HCT116 (cell line): ENCODE measurements at regions not wholly inside any gene's neighbourhood (a gene's known extent, or its start where the extent isn't known, plus 50 kb on each side); places are given as distances from the start of the nearest gene placed in this dataset.
A peak's percentile ranks its signal among the peaks of the same experiment; 100 is the strongest.

Source experiments
- ATAC-seq: fragments of 200-7000 bp; cut with Tn5 transposase; 2 replicates; pipeline ENCODE4 v1.9.1; 2020; ENCODE audit warnings: mild to moderate bottlenecking, moderate library complexity
- BruUV-seq: library from RNA; stranded (reverse); fragments of 400-500 nt; replicated peaks from 2 replicates; lab custom pipeline; 2021; lab: Mats Ljungman, UMichigan
- CTCF ChIA-PET: fragments of 300-600 bp; sonication (Branson Sonifier 250); formaldehyde crosslinking; loops from one replicate; lab custom pipeline; 2021; ENCODE audit warnings: antibody characterized with exemption; lab: Charles Lee
- POLR2A ChIA-PET: fragments of 300-600, 350-600 bp; sonication (Branson Sonifier 250); formaldehyde crosslinking; loops from one replicate; lab custom pipeline; 2021; ENCODE audit warnings: antibody characterized with exemption; lab: Charles Lee
- RAD21 ChIA-PET, 2 experiments: fragments of 300-600 bp; sonication (Branson Sonifier 250); formaldehyde crosslinking; loops; one replicate each; lab custom pipeline; 2023; ENCODE audit warnings: low total read pairs in 2 of 2; ENCODE audit not compliant: uncharacterized antibody in 2 of 2, unreplicated experiment in 2 of 2, low non-redundant PET in 1 of 2; lab: Charles Lee
- DNase-seq: peaks from one replicate; pipeline ENCODE4 v3.0.0-alpha.2; 2010; ENCODE audit warnings: low read depth, low spot score
- H2AFZ ChIP-seq: fragments of 200-600 bp; shearing (Covaris generic), sonication (generic); 2 replicates; pipeline ENCODE4 v1.6.1; 2017; ENCODE audit warnings: low read depth, mixed run types, mixed read lengths, antibody characterized with exemption, low read length; ENCODE audit not compliant: poor library complexity, severe bottlenecking
- H3K27ac ChIP-seq: 2 replicates; pipeline ENCODE4 v1.5.1; 2012; ENCODE audit warnings: low read depth, low read length
- H3K27me3 ChIP-seq: fragments of 200-600 bp; sonication (generic); 2 replicates; pipeline ENCODE4 v1.6.1; 2016; ENCODE audit warnings: mixed run types, low read length, mixed read lengths; ENCODE audit not compliant: insufficient read depth
- H3K36me3 ChIP-seq, 2 experiments: fragments of 200-500 bp in 1 of 2; fragments of 200-600 bp in 1 of 2; sonication (Bioruptor generic) in 1 of 2; sonication (generic) in 1 of 2; 2 replicates each; pipeline versions ENCODE4 v1.5.1 to v1.6.1; 2014 to 2016; ENCODE audit warnings: low read length in 2 of 2, inconsistent platforms in 1 of 2, mixed read lengths in 1 of 2, mixed run types in 1 of 2; ENCODE audit not compliant: insufficient read depth in 2 of 2, control insufficient read depth in 1 of 2
- H3K4me1 ChIP-seq, 2 experiments: fragments of 200-600 bp in 1 of 2; sonication (generic) in 1 of 2; 2 replicates each; pipeline versions ENCODE4 v1.5.1 to v1.6.1; 2012 to 2017; ENCODE audit warnings: low read length in 2 of 2, inconsistent platforms in 1 of 2, mild to moderate bottlenecking in 1 of 2, mixed read lengths in 1 of 2, mixed run types in 1 of 2, moderate library complexity in 1 of 2; ENCODE audit not compliant: insufficient read depth in 2 of 2, control insufficient read depth in 1 of 2
- H3K4me2 ChIP-seq: fragments of 200-600 bp; sonication (generic); 2 replicates; pipeline ENCODE4 v1.6.1; 2017; ENCODE audit warnings: mixed run types, low read length, mixed read lengths
- H3K4me3 ChIP-seq, 2 experiments: fragments of 200-600 bp in 1 of 2; sonication (generic) in 1 of 2; replicated peaks in 1 of 2; 2 replicates each; pipeline ENCODE4 v1.5.1; 2011 to 2016; ENCODE audit warnings: low read length in 2 of 2, control low read depth in 1 of 2, low read depth in 1 of 2, mild to moderate bottlenecking in 1 of 2, mixed read lengths in 1 of 2, mixed run types in 1 of 2
- H3K79me2 ChIP-seq: fragments of 200-600 bp; sonication (generic); 2 replicates; pipeline ENCODE4 v1.6.1; 2017; ENCODE audit warnings: mild to moderate bottlenecking, mixed run types, low read length, moderate library complexity, mixed read lengths; ENCODE audit not compliant: insufficient read depth
- H3K9ac ChIP-seq: fragments of 200-600 bp; sonication (generic); 2 replicates; pipeline ENCODE4 v1.6.1; 2016; ENCODE audit warnings: low read length, mixed read lengths
- H3K9me2 ChIP-seq: fragments of 200-600 bp; sonication (generic), shearing (Covaris generic); 2 replicates; pipeline ENCODE4 v1.6.1; 2017; ENCODE audit warnings: mixed run types, mild to moderate bottlenecking, moderate library complexity; ENCODE audit not compliant: insufficient read depth
- H3K9me3 ChIP-seq, 2 experiments: fragments of 200-500 bp in 1 of 2; fragments of 200-600 bp in 1 of 2; sonication (Bioruptor generic) in 1 of 2; sonication (generic) in 1 of 2; 2 replicates each; pipeline ENCODE4 v1.6.1; 2014 to 2017; ENCODE audit warnings: low read length in 2 of 2, mixed read lengths in 2 of 2, inconsistent platforms in 1 of 2, low read depth in 1 of 2, mild to moderate bottlenecking in 1 of 2, mixed run types in 1 of 2, moderate library complexity in 1 of 2; ENCODE audit not compliant: control insufficient read depth in 1 of 2, insufficient read depth in 1 of 2
- H4K20me1 ChIP-seq: fragments of 200-600 bp; sonication (generic), shearing (Covaris generic); 2 replicates; pipeline ENCODE4 v1.6.1; 2017; ENCODE audit warnings: mixed run types, mild to moderate bottlenecking, moderate library complexity; ENCODE audit not compliant: insufficient read depth
- CBX3 ChIP-seq: IDR thresholded peaks from 2 replicates; pipeline ENCODE4 v1.6.1; 2012; ENCODE audit warnings: low read depth
- CEBPB ChIP-seq: IDR thresholded peaks from 2 replicates; pipeline ENCODE4 v1.6.1; 2012; ENCODE audit warnings: low read depth
- CTCF ChIP-seq, 3 experiments: fragments of 200-600 bp in 1 of 3; sonication (generic) in 1 of 3; IDR thresholded peaks in 2 of 3; conservative IDR thresholded peaks in 1 of 3; 2 replicates each; pipeline ENCODE4 v1.5.1; 2012 to 2017; ENCODE audit warnings: low read depth in 2 of 3, low read length in 2 of 3, antibody characterized with exemption in 1 of 3, borderline replicate concordance in 1 of 3, control low read depth in 1 of 3, mild to moderate bottlenecking in 1 of 3, mixed read lengths in 1 of 3, mixed run types in 1 of 3, moderate library complexity in 1 of 3; ENCODE audit not compliant: insufficient read depth in 1 of 3
- ELF1 ChIP-seq: IDR thresholded peaks from 2 replicates; pipeline ENCODE4 v1.6.1; 2012; ENCODE audit warnings: low read depth, borderline replicate concordance
- EZH2 ChIP-seq: fragments of 200-600 bp; sonication (generic); IDR thresholded peaks from 2 replicates; pipeline ENCODE4 v1.6.1; 2017; ENCODE audit warnings: antibody characterized with exemption, mixed run types
- RAD21 ChIP-seq: IDR thresholded peaks from 2 replicates; pipeline ENCODE4 v1.6.1; 2012; ENCODE audit warnings: low read depth, mild to moderate bottlenecking
- SP1 ChIP-seq: IDR thresholded peaks from 2 replicates; pipeline ENCODE4 v1.6.1; 2012; ENCODE audit warnings: low read depth
- ZBTB33 ChIP-seq: IDR thresholded peaks from 2 replicates; pipeline ENCODE4 v1.6.1; 2011; ENCODE audit warnings: mild to moderate bottlenecking, low read length, moderate library complexity; ENCODE audit not compliant: insufficient replicate concordance; ENCODE audit errors: extremely low read depth
- ZFX ChIP-seq: fragments of 450-650 bp; IDR thresholded peaks from 2 replicates; pipeline ENCODE4 v1.6.1; 2017
- ZNF274 ChIP-seq: fragments of 200-500 bp; sonication (Bioruptor generic); IDR thresholded peaks from 2 replicates; pipeline ENCODE4 v1.6.1; 2014; ENCODE audit warnings: mild to moderate bottlenecking, low read depth, low read length, inconsistent platforms
- intact Hi-C: fragments of 100-400 bp; cut with micrococcal nuclease; formaldehyde crosslinking; loops from 2 replicates; pipeline ENCODE4 v1.10.0; 2022

- ChIA-PET CTCF (interaction anchor here (0.7 to 1.4 kb wide), 14 partner anchors 9 to 539 kb away, joined by 3 to 35 read pairs (median 4); no protein-coding TSS in a partner anchor), RAD21 (interaction anchor here (0.6 to 1.2 kb wide), 5 partner anchors 52 to 228 kb away, joined by 3 to 4 read pairs (median 3); no protein-coding TSS in a partner anchor)
- peak; percentile 91 for ATAC-seq
Measured at GRCh38 chr18:54444319-54444914, 86.7 kb downstream of the C18orf54 start.

More at GRCh38 chr18:54444319-54444914, 86.7 kb downstream of the C18orf54 start:
- H3K4me2 ChIP-seq: no peak overlapping the region
- no peaks in the 10 kb centered on the region for H3K9me2 ChIP-seq
- DNase-seq: peak; percentile 60
- TF ChIP-seq ELF1: no peak
- no peak for TF ChIP-seq EZH2
- no peak for TF ChIP-seq ZNF274
- TF ChIP-seq RAD21: peak; percentile 90
- TF ChIP-seq SP1: no peak
- TF ChIP-seq CBX3: no peak
- TF ChIP-seq CEBPB: no peak
- TF ChIP-seq CTCF (IDR thresholded peaks at IDR 0.05 in 2 of 3, conservative IDR thresholded peaks at IDR 0.05 in 1 of 3; ENCODE audit: borderline replicate concordance in 1 of 3, insufficient read depth in 1 of 3, low read depth in 2 of 3, low read length in 2 of 3): peak; percentile 73 to 89 (median 82); a peak in 5 of 6 replicates
- no peak for TF ChIP-seq ZFX
- no peak for TF ChIP-seq ZBTB33
- H3K27ac ChIP-seq: no peak overlapping the region
- intact Hi-C loops: loop anchor here (1.0 to 2.0 kb wide), 3 partner anchors 203 to 538 kb away; no protein-coding TSS in a partner anchor
- BruUV-seq: no TSS peak
- H3K9me3 ChIP-seq: no peaks in the 10 kb centered on the region
- no peak overlapping the region for H3K4me3 ChIP-seq
- no peaks in the 10 kb centered on the region for H3K36me3 ChIP-seq
- no peaks in the 10 kb centered on the region for H4K20me1 ChIP-seq
- POLR2A ChIA-PET: no interaction called here
- H3K9ac ChIP-seq: no peak overlapping the region
- H3K4me1 ChIP-seq: no peaks in the 10 kb centered on the region
- H3K27me3 ChIP-seq: no peaks in the 10 kb centered on the region
- H3K79me2 ChIP-seq: no peaks in the 10 kb centered on the region
- no peak overlapping the region for H2AFZ ChIP-seq
